ENCODE measurements at regions not wholly inside any gene's neighbourhood (a gene's known extent, or its start where the extent isn't known, plus 50 kb on each side); places are given as distances from the start of the nearest gene placed in this dataset.
A peak's percentile ranks its signal among the peaks of the same experiment; 100 is the strongest.

GRCh38 chr7:25852211-25852938 is 299.6 kb upstream of the NFE2L3 start:
- no peak for DNase-seq

GRCh38 chr7:25852939-25853271 is 299.1 kb upstream of the NFE2L3 start:
- no peak for DNase-seq

- DNase-seq: no peak
These were observed 298.7 kb upstream of the NFE2L3 start for GRCh38 chr7:25853314-25853713.

- no peak for DNase-seq
These were observed 297.9 kb upstream of the NFE2L3 start for GRCh38 chr7:25854059-25854458.

- peak; percentile 100 for DNase-seq
These were observed 297.1 kb upstream of the NFE2L3 start for GRCh38 chr7:25854608-25855497.

GRCh38 chr7:25855854-25856782 is 295.9 kb upstream of the NFE2L3 start:
- peak; percentile 32 for DNase-seq

- DNase-seq: peak; percentile 79
These were observed 294.5 kb upstream of the NFE2L3 start for GRCh38 chr7:25857376-25858067.

GRCh38 chr7:25858200-25858524 is 293.8 kb upstream of the NFE2L3 start:
- DNase-seq: no peak

GRCh38 chr7:25858525-25859411 is 293.2 kb upstream of the NFE2L3 start:
- no peak for DNase-seq

- DNase-seq: no peak
These were observed 292.4 kb upstream of the NFE2L3 start for GRCh38 chr7:25859412-25860274.

- no peak for DNase-seq
These were observed 291.5 kb upstream of the NFE2L3 start for GRCh38 chr7:25860275-25861163.

- DNase-seq: no peak
These were observed 290.9 kb upstream of the NFE2L3 start for GRCh38 chr7:25861164-25861496.

GRCh38 chr7:25861601-25862260 is 290.3 kb upstream of the NFE2L3 start:
- DNase-seq: no peak

- DNase-seq: peak; percentile 100
These were observed 289.6 kb upstream of the NFE2L3 start for GRCh38 chr7:25862261-25863004.

GRCh38 chr7:25863005-25863728 is 288.8 kb upstream of the NFE2L3 start:
- DNase-seq: no peak

GRCh38 chr7:25863729-25864110 is 288.3 kb upstream of the NFE2L3 start:
- DNase-seq: no peak

- no peak for DNase-seq
These were observed 287.5 kb upstream of the NFE2L3 start for GRCh38 chr7:25864511-25864910.
